Mucosa of descending colon (tissue), 3 donors: ENCODE measurements at regions not wholly inside any gene's neighbourhood (a gene's known extent, or its start where the extent isn't known, plus 50 kb on each side); places are given as distances from the start of the nearest gene placed in this dataset.

ENCODE experiments used
- ATAC-seq: fragments of 200-7000 bp; cut with Tn5 transposase; one replicate; pipeline ENCODE4 v1.9.1; 2020; ENCODE audit warnings: mild to moderate bottlenecking, moderate library complexity
- DNase-seq, 3 donors: peaks; one replicate each; pipeline ENCODE4 v3.0.0-alpha.2; 2020
- H3K36me3 ChIP-seq: fragments of 200-600 bp; one replicate; pipeline ENCODE4 v1.8.0; 2021; ENCODE audit warnings: low read depth, mild to moderate bottlenecking
- H3K4me1 ChIP-seq: fragments of 200-600 bp; one replicate; pipeline ENCODE4 v1.8.0; 2021; ENCODE audit warnings: low read depth, mild to moderate bottlenecking
- H3K4me3 ChIP-seq: fragments of 200-600 bp; one replicate; pipeline ENCODE4 v1.8.0; 2021; ENCODE audit warnings: mild to moderate bottlenecking
- H3K9me3 ChIP-seq: fragments of 200-600 bp; one replicate; pipeline ENCODE4 v1.8.0; 2021; ENCODE audit warnings: mild to moderate bottlenecking
- intact Hi-C, 2 donors: fragments of 100-400 bp; cut with DNase I in 1 of 2; cut with micrococcal nuclease in 1 of 2; formaldehyde crosslinking; loops; one replicate each; pipeline versions ENCODE4 v1.11.0 to v1.11.1; 2022; cut with DNase I, micrococcal nuclease
- TF ChIP-seq, protein P1 (sequence below): fragments of 200-600 bp; IDR thresholded peaks from one replicate; pipeline ENCODE4 v1.8.0; 2022; ENCODE audit warnings: antibody characterized with exemption, mild to moderate bottlenecking
- donor health status: DM: no; HTN: no; CAD: no; lungs with moderate emphysema.
- donor health status: DM: no; HTN: no; CAD: no.
- donor health status: DM: no; HTN: yes; CAD: no.

- Histone ChIP-seq H3K4me1 (no peaks in the 10 kb centered on the region), H3K36me3 (no peaks in the 10 kb centered on the region), H3K9me3 (no peaks in the 10 kb centered on the region), H3K4me3 (no peak overlapping the region)
- ATAC-seq (no peak), DNase-seq (no peak)
- TF ChIP-seq, protein P1, sequence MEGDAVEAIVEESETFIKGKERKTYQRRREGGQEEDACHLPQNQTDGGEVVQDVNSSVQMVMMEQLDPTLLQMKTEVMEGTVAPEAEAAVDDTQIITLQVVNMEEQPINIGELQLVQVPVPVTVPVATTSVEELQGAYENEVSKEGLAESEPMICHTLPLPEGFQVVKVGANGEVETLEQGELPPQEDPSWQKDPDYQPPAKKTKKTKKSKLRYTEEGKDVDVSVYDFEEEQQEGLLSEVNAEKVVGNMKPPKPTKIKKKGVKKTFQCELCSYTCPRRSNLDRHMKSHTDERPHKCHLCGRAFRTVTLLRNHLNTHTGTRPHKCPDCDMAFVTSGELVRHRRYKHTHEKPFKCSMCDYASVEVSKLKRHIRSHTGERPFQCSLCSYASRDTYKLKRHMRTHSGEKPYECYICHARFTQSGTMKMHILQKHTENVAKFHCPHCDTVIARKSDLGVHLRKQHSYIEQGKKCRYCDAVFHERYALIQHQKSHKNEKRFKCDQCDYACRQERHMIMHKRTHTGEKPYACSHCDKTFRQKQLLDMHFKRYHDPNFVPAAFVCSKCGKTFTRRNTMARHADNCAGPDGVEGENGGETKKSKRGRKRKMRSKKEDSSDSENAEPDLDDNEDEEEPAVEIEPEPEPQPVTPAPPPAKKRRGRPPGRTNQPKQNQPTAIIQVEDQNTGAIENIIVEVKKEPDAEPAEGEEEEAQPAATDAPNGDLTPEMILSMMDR, result no peak
- intact Hi-C loops, result no loop called here
Observed at GRCh38 chr15:35606450-35606779, 60.5 kb upstream of the DPH6 start.

DNA sequence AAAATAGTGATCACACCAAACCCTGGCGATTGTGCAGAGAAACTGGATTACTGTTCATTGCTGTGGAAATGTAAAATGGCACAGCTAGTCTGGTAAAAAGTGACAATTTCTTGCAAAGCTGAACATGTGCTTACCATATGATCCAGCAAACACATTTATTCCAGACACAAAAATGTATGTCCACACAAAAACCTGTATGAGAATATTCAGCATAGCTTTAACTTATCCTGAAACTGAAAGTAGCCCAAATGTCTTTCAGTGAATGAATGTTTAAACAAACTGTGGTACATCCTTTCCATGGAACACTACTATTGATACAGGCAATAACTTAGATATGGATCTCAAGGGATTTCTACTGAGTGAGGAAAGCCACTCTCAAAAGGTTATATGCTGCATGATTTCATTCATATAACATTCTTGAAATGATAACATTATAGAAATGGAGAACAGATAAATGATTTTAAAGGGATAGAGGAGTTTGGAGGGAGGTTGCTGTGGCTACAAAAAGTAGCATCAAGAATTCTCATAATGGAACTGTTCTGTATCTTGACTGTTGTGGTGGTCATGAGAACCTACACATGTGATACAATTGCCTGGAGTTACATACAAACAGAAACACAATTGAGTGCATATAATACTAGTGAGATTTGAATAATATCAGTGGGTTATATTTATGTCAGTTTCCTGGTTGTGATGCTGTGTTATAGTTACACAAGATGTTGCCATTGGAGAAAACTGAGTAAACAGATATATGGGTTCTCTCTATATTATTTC is 70.7 kb upstream of the DPH6 start:
- no peaks in the 10 kb centered on the region for H3K36me3 ChIP-seq

DNA sequence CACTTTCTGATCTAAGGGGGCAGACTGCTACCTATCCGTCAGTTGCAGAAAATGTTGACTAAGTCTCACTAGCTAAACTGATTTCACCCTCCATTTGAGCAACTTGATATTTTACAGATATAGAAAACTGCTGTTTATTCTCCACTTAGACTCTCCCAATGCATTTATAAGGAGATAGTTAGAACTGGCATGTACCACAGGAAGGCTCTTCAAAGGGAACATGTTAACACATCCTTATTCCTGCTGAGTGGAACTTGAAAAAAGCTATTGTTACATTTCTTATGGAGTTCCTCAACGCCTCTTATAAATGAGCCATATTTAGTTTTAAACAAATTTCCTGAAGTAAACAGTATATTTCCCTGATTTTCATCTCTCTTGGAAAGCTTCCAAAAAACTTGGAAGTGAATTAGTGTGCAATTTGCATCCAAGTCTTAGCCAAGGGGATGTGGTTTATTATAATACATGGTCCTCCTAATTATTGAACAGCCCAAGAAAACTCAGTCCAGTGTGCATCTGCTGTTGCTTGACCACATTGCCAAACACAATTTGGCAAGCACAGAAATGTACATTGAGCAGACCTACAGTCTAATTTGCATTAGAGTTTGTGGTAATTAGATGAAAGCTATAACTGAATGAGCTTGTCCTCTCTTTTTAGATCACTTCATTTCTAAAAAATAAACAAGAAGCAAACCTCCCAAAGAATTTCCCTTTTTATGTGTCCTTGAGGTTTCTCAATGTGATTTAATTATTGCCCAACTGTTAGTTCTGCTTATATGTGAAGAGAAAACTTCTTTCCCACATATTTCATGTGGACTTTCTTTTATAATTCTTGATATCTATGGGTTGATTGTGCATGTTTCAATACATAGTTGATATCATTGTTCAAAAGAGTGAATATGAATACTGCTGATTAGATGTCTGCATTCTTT is 72.6 kb upstream of the DPH6 start:
- intact Hi-C loops, result no loop called here
- ATAC-seq (no peak), DNase-seq (no peak)
- no peaks in the 10 kb centered on the region for H3K36me3 ChIP-seq
- no peaks in the 10 kb centered on the region for H3K9me3 ChIP-seq
- TF ChIP-seq, protein P1, result no peak
- H3K4me3 ChIP-seq, result no peak overlapping the region
- no peaks in the 10 kb centered on the region for H3K4me1 ChIP-seq

More for the DNA sequence above, 70.7 kb upstream of the DPH6 start:
- TF ChIP-seq, protein P1, result no peak
- no peaks in the 10 kb centered on the region for H3K4me1 ChIP-seq
- DNase-seq (no peak), ATAC-seq (no peak)
- no peak overlapping the region for H3K4me3 ChIP-seq
- no peaks in the 10 kb centered on the region for H3K9me3 ChIP-seq
- intact Hi-C loops, result no loop called here

- no peak for DNase-seq
- TF ChIP-seq, protein P1, result no peak
- intact Hi-C loops, result no loop called here
Observed at GRCh38 chr15:35622641-35623340, 76.8 kb upstream of the DPH6 start.

GRCh38 chr15:35624881-35625280 is 78.9 kb upstream of the DPH6 start:
- TF ChIP-seq, protein P1, result no peak

More at GRCh38 chr15:35622641-35623340, 76.8 kb upstream of the DPH6 start:
- no peak for ATAC-seq
- Histone ChIP-seq H3K4me3 (no peak overlapping the region), H3K9me3 (no peaks in the 10 kb centered on the region), H3K36me3 (no peaks in the 10 kb centered on the region), H3K4me1 (no peaks in the 10 kb centered on the region)

More at GRCh38 chr15:35624881-35625280, 78.9 kb upstream of the DPH6 start:
- intact Hi-C loops, result no loop called here
- DNase-seq, result peak in 1 of 3 donors; percentile 7
- no peaks in the 10 kb centered on the region for H3K4me1 ChIP-seq
- no peaks in the 10 kb centered on the region for H3K9me3 ChIP-seq
- H3K36me3 ChIP-seq, result no peaks in the 10 kb centered on the region
- peak; percentile 12 for ATAC-seq
- no peak overlapping the region for H3K4me3 ChIP-seq
